ENCODE measurements at regions not wholly inside any gene's neighbourhood (a gene's known extent, or its start where the extent isn't known, plus 50 kb on each side); places are given as distances from the start of the nearest gene placed in this dataset.

GRCh38 chr6:165891320-165891719, 228.3 kb upstream of the PDE10A start:
- no peak for TF ChIP-seq ZSCAN18 (tag by site-specific recombination; IDR thresholded peaks at IDR 0.05)
- no peak for TF ChIP-seq CTCF (tag by site-specific recombination; IDR thresholded peaks at IDR 0.05)
- TF ChIP-seq REST (tag by site-specific recombination; IDR thresholded peaks at IDR 0.05), result no peak
- no peak for TF ChIP-seq ZNF777 (tag by site-specific recombination; IDR thresholded peaks at IDR 0.05; ENCODE audit: borderline replicate concordance)

All from HEK293 (cell line).